Adipocyte (in vitro differentiated cells): ENCODE measurements at regions not wholly inside any gene's neighbourhood (a gene's known extent, or its start where the extent isn't known, plus 50 kb on each side); places are given as distances from the start of the nearest gene placed in this dataset.

ENCODE experiments used
- DNase-seq: peaks from one replicate; pipeline ENCODE4 v3.0.0-alpha.2; 2015; ENCODE audit warnings: low read depth
- H3K27me3 ChIP-seq: replicated peaks from 2 replicates; pipeline ENCODE4 v1.7.0; 2013; ENCODE audit warnings: mild to moderate bottlenecking, low read length, moderate library complexity; ENCODE audit not compliant: control insufficient read depth, insufficient read depth
- H3K36me3 ChIP-seq: 2 replicates; pipeline ENCODE4 v1.7.0; 2013; ENCODE audit warnings: low read length, mild to moderate bottlenecking, moderate library complexity; ENCODE audit not compliant: control insufficient read depth, insufficient read depth, severe bottlenecking
- H3K4me1 ChIP-seq: 2 replicates; pipeline ENCODE4 v1.7.0; 2013; ENCODE audit warnings: mild to moderate bottlenecking, low read length, moderate library complexity; ENCODE audit not compliant: control insufficient read depth, insufficient read depth
- H3K4me3 ChIP-seq: 2 replicates; pipeline ENCODE4 v1.7.0; 2013; ENCODE audit warnings: mild to moderate bottlenecking, low read length, moderate library complexity
- H3K9ac ChIP-seq: 2 replicates; pipeline ENCODE4 v1.7.0; 2013; ENCODE audit warnings: mild to moderate bottlenecking, low read length, moderate library complexity
- H3K9me3 ChIP-seq: 2 replicates; pipeline ENCODE4 v1.7.0; 2013; ENCODE audit warnings: mild to moderate bottlenecking, low read length, moderate library complexity; ENCODE audit not compliant: control insufficient read depth

GRCh38 chr3:88671573-88671972, 435.8 kb upstream of the EPHA3 start:
- no peaks in the 10 kb centered on the region for H3K27me3 ChIP-seq
- H3K9me3 ChIP-seq, result no peaks in the 10 kb centered on the region
- no peaks in the 10 kb centered on the region for H3K4me1 ChIP-seq
- DNase-seq, result no peak
- no peaks in the 10 kb centered on the region for H3K36me3 ChIP-seq
- no peak overlapping the region for H3K4me3 ChIP-seq
- H3K9ac ChIP-seq, result no peak overlapping the region

- H3K4me3 ChIP-seq, result no peak overlapping the region
- H3K9ac ChIP-seq, result no peak overlapping the region
- H3K9me3 ChIP-seq, result no peaks in the 10 kb centered on the region
- DNase-seq, result no peak
- H3K27me3 ChIP-seq, result no peaks in the 10 kb centered on the region
- H3K36me3 ChIP-seq, result no peaks in the 10 kb centered on the region
- H3K4me1 ChIP-seq, result no peaks in the 10 kb centered on the region
Measured at GRCh38 chr3:88677298-88677697, 430.1 kb upstream of the EPHA3 start.

- no peaks in the 10 kb centered on the region for H3K36me3 ChIP-seq
- no peak overlapping the region for H3K4me3 ChIP-seq
- no peaks in the 10 kb centered on the region for H3K9me3 ChIP-seq
- H3K27me3 ChIP-seq, result no peaks in the 10 kb centered on the region
- no peak overlapping the region for H3K9ac ChIP-seq
- DNase-seq, result no peak
- no peaks in the 10 kb centered on the region for H3K4me1 ChIP-seq
Measured at GRCh38 chr3:88678747-88679146, 428.7 kb upstream of the EPHA3 start.

- H3K27me3 ChIP-seq, result no peaks in the 10 kb centered on the region
- H3K36me3 ChIP-seq, result no peaks in the 10 kb centered on the region
- no peak overlapping the region for H3K9ac ChIP-seq
- H3K4me3 ChIP-seq, result no peak overlapping the region
- H3K4me1 ChIP-seq, result no peaks in the 10 kb centered on the region
- H3K9me3 ChIP-seq, result no peaks in the 10 kb centered on the region
- no peak for DNase-seq
Measured at GRCh38 chr3:88690287-88690686, 417.1 kb upstream of the EPHA3 start.

GRCh38 chr3:88691081-88691480, 416.3 kb upstream of the EPHA3 start:
- Histone ChIP-seq H3K9ac (no peak overlapping the region), H3K4me3 (no peak overlapping the region), H3K4me1 (no peaks in the 10 kb centered on the region), H3K36me3 (no peaks in the 10 kb centered on the region), H3K9me3 (no peaks in the 10 kb centered on the region), H3K27me3 (no peaks in the 10 kb centered on the region)
- no peak for DNase-seq

GRCh38 chr3:88703501-88704059, 403.8 kb upstream of the EPHA3 start:
- H3K9me3 ChIP-seq, result no peaks in the 10 kb centered on the region
- no peaks in the 10 kb centered on the region for H3K4me1 ChIP-seq
- H3K36me3 ChIP-seq, result no peaks in the 10 kb centered on the region
- no peak overlapping the region for H3K4me3 ChIP-seq
- H3K9ac ChIP-seq, result no peak overlapping the region
- no peak for DNase-seq
- no peaks in the 10 kb centered on the region for H3K27me3 ChIP-seq

- no peaks in the 10 kb centered on the region for H3K36me3 ChIP-seq
- no peaks in the 10 kb centered on the region for H3K27me3 ChIP-seq
- H3K9ac ChIP-seq, result no peak overlapping the region
- DNase-seq, result no peak
- no peaks in the 10 kb centered on the region for H3K9me3 ChIP-seq
- no peaks in the 10 kb centered on the region for H3K4me1 ChIP-seq
- no peak overlapping the region for H3K4me3 ChIP-seq
Measured at GRCh38 chr3:88704338-88704737, 403.1 kb upstream of the EPHA3 start.

GRCh38 chr3:88707837-88708236, 399.6 kb upstream of the EPHA3 start:
- H3K4me1 ChIP-seq, result no peaks in the 10 kb centered on the region
- H3K4me3 ChIP-seq, result no peak overlapping the region
- no peak overlapping the region for H3K9ac ChIP-seq
- H3K27me3 ChIP-seq, result no peaks in the 10 kb centered on the region
- H3K9me3 ChIP-seq, result no peaks in the 10 kb centered on the region
- no peaks in the 10 kb centered on the region for H3K36me3 ChIP-seq
- DNase-seq, result no peak

GRCh38 chr3:88712552-88712951, 394.9 kb upstream of the EPHA3 start:
- H3K4me3 ChIP-seq, result no peak overlapping the region

GRCh38 chr3:88713233-88713691, 394.2 kb upstream of the EPHA3 start:
- peak; percentile 3 for DNase-seq
- Histone ChIP-seq H3K36me3 (no peaks in the 10 kb centered on the region), H3K4me1 (no peaks in the 10 kb centered on the region), H3K9me3 (no peaks in the 10 kb centered on the region), H3K27me3 (no peaks in the 10 kb centered on the region), H3K9ac (no peak overlapping the region), H3K4me3 (no peak overlapping the region)

More at GRCh38 chr3:88712552-88712951, 394.9 kb upstream of the EPHA3 start:
- Histone ChIP-seq H3K36me3 (no peaks in the 10 kb centered on the region), H3K9ac (no peak overlapping the region), H3K9me3 (no peaks in the 10 kb centered on the region), H3K27me3 (no peaks in the 10 kb centered on the region), H3K4me1 (no peaks in the 10 kb centered on the region)
- no peak for DNase-seq

GRCh38 chr3:88725440-88726165, 381.8 kb upstream of the EPHA3 start:
- H3K9me3 ChIP-seq, result no peaks in the 10 kb centered on the region
- no peak for DNase-seq
- H3K9ac ChIP-seq, result no peak overlapping the region
- no peaks in the 10 kb centered on the region for H3K27me3 ChIP-seq
- no peak overlapping the region for H3K4me3 ChIP-seq
- H3K4me1 ChIP-seq, result no peaks in the 10 kb centered on the region
- no peaks in the 10 kb centered on the region for H3K36me3 ChIP-seq

GRCh38 chr3:88732186-88732585, 375.2 kb upstream of the EPHA3 start:
- no peak overlapping the region for H3K4me3 ChIP-seq
- H3K27me3 ChIP-seq, result no peaks in the 10 kb centered on the region
- H3K36me3 ChIP-seq, result no peaks in the 10 kb centered on the region
- H3K9me3 ChIP-seq, result no peaks in the 10 kb centered on the region
- no peak for DNase-seq
- H3K9ac ChIP-seq, result no peak overlapping the region
- H3K4me1 ChIP-seq, result no peaks in the 10 kb centered on the region
